Adrenal gland (tissue), 5 donors: ENCODE measurements at regions not wholly inside any gene's neighbourhood (a gene's known extent, or its start where the extent isn't known, plus 50 kb on each side); places are given as distances from the start of the nearest gene placed in this dataset.

Experiments used
- POLR2A ChIP-seq, 2 donors: fragments of 450-650 bp; IDR thresholded peaks; one replicate each; pipeline ENCODE4 v1.6.1; 2017; ENCODE audit warnings: antibody characterized with exemption in 2 of 2, mild to moderate bottlenecking in 2 of 2, moderate library complexity in 1 of 2
- TF ChIP-seq, protein P1 (sequence below), 6 experiments: fragments of 450-650 bp in 4 of 6; fragments of 200-600 bp in 2 of 6; sonication (generic) in 1 of 6; IDR thresholded peaks; 1 replicate in 5 of 6; 2 replicates in 1 of 6; pipeline versions ENCODE4 v1.5.1 to v1.8.0; 2016 to 2021; ENCODE audit warnings: antibody characterized with exemption in 6 of 6, mild to moderate bottlenecking in 2 of 6, moderate library complexity in 1 of 6
- donor health status: DM: no; HTN: no; CAD: no.

GRCh38 chr21:38057626-38058025, 141.4 kb upstream of the KCNJ6 start:
- TF ChIP-seq, protein P1, sequence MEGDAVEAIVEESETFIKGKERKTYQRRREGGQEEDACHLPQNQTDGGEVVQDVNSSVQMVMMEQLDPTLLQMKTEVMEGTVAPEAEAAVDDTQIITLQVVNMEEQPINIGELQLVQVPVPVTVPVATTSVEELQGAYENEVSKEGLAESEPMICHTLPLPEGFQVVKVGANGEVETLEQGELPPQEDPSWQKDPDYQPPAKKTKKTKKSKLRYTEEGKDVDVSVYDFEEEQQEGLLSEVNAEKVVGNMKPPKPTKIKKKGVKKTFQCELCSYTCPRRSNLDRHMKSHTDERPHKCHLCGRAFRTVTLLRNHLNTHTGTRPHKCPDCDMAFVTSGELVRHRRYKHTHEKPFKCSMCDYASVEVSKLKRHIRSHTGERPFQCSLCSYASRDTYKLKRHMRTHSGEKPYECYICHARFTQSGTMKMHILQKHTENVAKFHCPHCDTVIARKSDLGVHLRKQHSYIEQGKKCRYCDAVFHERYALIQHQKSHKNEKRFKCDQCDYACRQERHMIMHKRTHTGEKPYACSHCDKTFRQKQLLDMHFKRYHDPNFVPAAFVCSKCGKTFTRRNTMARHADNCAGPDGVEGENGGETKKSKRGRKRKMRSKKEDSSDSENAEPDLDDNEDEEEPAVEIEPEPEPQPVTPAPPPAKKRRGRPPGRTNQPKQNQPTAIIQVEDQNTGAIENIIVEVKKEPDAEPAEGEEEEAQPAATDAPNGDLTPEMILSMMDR (IDR thresholded peaks at IDR 0.05) = no peak
- TF ChIP-seq POLR2A (IDR thresholded peaks at IDR 0.05) = no peak
